HEK293 (cell line): ENCODE measurements at regions not wholly inside any gene's neighbourhood (a gene's known extent, or its start where the extent isn't known, plus 50 kb on each side); places are given as distances from the start of the nearest gene placed in this dataset.

Experiments
- CTCF ChIP-seq: fragments of 450-650 bp; formaldehyde crosslinking; IDR thresholded peaks from 2 replicates; pipeline ENCODE4 v1.5.1; 2016; ENCODE audit warnings: missing biosample characterization, missing genetic modification characterization
- ZNF510 ChIP-seq: fragments of 450-650 bp; formaldehyde crosslinking; IDR thresholded peaks from 2 replicates; pipeline ENCODE4 v1.5.1; 2018; ENCODE audit warnings: mild to moderate bottlenecking, missing genetic modification characterization, missing biosample characterization; ENCODE audit not compliant: insufficient replicate concordance
- ZNF76 ChIP-seq: fragments of 450-650 bp; formaldehyde crosslinking; IDR thresholded peaks from 2 replicates; pipeline ENCODE4; 2016; ENCODE audit warnings: low read depth, missing biosample characterization, missing genetic modification characterization, borderline replicate concordance

GRCh38 chrX:8091510-8091909 lies 79.6 kb downstream of the VCX2 start:
- TF ChIP-seq ZNF510 (tag by site-specific recombination): no peak
- TF ChIP-seq CTCF: no peak
- no peak for TF ChIP-seq ZNF76 (tag by site-specific recombination)
